Hematopoietic multipotent progenitor cell treated with erythropoietin and hydrocortisone succinate and interleukin-3 and kit ligand, for 17 days (in vitro differentiated cells): ENCODE measurements at regions not wholly inside any gene's neighbourhood (a gene's known extent, or its start where the extent isn't known, plus 50 kb on each side); places are given as distances from the start of the nearest gene placed in this dataset.

Source experiments
- DNase-seq: peaks from one replicate; pipeline ENCODE4 v3.0.0-alpha.2; 2015; ENCODE audit warnings: low spot score

GRCh38 chr1:208513799-208514198 lies 269.6 kb upstream of the PLXNA2 start:
- DNase-seq = no peak

- DNase-seq = no peak
Measured at GRCh38 chr1:208515129-208515528, 270.9 kb upstream of the PLXNA2 start.

DNA sequence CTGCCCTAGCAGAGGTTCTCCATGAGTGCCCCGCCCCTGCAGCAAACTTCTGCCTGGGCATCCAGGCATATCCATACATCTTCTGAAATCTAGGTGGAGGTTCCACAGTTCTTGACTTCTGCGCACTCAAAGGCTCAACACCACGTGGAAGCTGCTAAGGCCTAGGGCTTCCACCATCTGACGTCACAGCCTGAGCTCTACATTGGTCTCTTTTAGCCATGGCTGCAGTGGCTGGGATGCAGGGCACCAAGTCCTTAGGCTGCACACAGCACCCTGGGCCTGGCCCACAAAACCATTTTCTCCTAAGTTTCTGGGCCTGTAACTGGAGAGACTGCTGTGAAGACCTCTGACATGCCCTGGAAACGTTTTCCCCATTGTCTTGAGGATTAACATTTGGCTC lies 272.6 kb upstream of the PLXNA2 start:
- no peak for DNase-seq

GRCh38 chr1:208520438-208521099 lies 276.4 kb upstream of the PLXNA2 start:
- DNase-seq = no peak

DNA sequence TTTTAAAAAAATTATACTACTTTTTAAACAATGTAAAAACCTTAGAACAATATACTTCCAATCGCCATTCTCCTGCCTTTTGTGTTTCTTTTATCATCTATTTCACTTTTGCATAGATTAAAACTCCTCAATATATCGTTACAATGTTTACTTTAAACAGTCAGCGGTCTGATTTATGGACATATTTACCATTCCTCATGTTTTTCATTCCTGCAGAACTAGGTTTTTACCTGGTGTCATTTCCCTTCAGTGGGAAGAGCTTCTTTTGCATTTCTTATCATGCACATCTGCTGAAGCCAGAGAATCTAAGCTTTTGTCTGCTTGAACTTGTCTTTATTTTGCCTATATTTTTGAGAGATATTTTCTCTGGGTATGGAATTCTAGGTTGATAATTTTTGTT lies 277.4 kb upstream of the PLXNA2 start:
- DNase-seq = no peak

GRCh38 chr1:208523007-208523406 lies 278.8 kb upstream of the PLXNA2 start:
- no peak for DNase-seq

- no peak for DNase-seq
Measured at GRCh38 chr1:208524376-208524775, 280.2 kb upstream of the PLXNA2 start.

DNA sequence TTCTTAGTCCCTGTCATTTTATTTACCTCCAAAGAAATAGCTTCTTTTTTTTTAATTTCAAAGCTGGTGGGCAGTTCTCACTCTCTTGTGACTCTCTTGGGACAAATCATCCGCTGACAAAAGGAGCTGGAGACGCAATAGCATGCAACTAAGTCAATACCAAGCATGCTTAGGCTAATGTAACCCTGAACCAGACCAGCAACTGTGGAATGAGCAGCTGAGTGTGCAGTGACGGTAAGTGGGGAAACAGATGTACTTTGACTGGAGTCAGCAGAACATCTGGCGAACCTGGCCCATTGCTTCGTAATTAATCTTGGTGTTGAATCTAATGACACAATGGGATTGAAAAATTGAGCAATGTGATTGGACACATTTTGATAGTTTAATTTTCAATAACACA lies 280.7 kb upstream of the PLXNA2 start:
- DNase-seq = no peak

DNA sequence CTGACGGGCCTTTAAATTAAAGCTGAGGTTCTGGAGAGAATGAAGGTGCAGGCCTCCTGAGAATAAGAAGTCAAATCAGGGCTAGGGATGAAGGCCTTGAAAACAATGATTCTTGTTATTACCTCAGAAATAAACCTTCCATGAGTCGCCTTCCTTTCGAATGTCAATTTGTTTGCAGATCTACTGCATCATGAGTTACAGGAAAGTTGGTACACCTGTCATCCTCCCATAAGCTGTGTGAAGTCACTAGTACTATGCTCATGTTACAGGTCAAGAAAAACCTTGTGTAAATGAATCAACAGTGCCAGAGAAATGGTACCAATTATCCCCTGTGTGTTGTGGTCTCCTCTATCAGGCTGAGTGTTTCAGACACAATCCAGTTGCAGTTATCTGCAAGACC lies 281.2 kb upstream of the PLXNA2 start:
- no peak for DNase-seq

GRCh38 chr1:208526613-208527125 lies 282.5 kb upstream of the PLXNA2 start:
- no peak for DNase-seq

DNA sequence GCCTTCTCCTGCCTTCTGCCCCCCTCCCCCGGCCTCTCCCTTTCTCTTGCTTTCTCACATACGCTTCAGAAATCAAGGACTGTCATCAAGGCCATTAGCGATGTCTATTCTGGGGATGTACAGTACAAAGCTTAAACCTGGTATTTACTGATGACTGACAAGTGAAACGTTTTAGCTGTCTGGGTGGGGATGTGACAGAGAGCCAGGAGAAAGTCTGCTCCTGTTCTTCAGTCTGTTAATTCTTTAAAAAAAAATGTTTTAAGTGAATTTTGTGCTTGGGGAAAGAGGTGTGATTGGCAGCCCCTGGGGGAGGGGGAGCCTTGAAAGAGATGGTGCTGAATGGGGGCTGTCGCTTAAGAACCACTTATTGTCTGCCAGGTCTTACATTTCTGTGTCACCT lies 283.0 kb upstream of the PLXNA2 start:
- no peak for DNase-seq

DNA sequence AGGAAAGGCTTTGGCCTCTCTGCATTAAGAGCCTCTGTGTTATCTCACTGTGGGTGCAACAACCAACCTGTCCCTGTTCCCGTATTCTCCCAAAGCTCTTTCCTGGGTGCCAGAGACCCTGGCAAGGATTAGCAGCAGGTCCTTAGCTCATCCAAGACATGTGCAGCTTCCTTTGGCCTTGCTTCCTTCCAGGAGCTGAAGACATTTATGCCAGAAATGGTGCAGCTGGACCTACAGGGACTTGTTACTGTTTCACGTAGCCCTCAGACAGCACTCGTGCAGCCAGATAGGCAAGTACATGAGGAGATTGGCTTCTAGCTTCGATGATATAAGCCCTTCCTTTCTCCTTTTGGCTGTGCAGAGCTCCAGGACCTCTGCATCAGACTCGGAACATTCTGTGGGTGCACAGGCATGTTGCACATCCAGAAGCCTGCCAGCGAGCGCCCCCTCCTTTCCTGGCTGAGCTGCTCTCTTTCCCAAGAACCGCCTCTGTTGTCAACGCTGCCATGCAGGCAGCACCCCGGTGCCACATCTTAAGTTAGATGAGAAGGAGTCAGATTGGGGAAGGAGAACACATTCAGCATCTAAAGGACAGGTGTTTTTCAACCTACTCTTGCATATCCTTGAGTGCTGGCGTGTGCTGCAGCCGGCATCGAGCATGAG lies 284.5 kb upstream of the PLXNA2 start:
- no peak for DNase-seq

- DNase-seq = no peak
Measured at GRCh38 chr1:208531003-208531750, 287.0 kb upstream of the PLXNA2 start.

- no peak for DNase-seq
Measured at GRCh38 chr1:208533746-208534598, 289.8 kb upstream of the PLXNA2 start.

GRCh38 chr1:208534599-208534897 lies 290.4 kb upstream of the PLXNA2 start:
- DNase-seq = no peak

GRCh38 chr1:208534979-208535378 lies 290.8 kb upstream of the PLXNA2 start:
- no peak for DNase-seq

DNA sequence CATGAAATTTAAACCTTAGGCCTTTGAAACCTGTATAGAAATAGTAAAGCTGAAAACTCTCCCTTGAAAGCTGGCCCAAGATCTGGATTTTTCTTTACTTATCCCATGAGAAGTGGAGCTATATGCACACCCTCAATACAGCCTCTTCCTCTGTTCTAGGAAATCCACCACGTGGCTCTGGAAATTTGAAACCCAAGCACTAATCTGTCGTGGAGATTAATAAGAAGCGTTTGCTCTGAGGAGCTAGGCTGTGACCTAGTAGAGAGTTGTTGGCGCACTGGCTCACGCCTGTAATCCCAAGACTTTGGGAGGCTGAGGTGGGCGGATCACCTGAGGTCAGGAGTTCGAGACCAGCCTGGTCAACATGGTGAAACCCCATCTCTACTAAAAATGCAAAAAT lies 291.3 kb upstream of the PLXNA2 start:
- DNase-seq = no peak

DNA sequence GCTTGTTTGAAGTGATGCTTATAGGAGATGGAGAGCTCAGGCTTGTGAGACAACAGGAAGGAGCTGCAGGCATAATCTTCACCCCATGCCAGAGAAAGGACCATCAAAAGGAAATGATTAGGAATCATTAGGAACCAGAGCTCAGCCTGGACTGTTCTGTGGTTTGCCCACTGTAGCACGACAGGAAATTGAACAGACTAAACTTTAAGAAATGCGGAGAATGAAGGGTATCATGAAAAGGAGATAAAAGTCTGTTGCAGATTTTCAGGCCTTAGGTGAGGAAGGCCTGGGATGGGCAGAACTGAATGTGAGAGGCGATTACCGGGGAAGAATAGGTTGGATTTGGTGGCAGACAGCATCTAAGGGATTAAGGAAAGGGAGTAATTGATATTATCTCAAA lies 292.0 kb upstream of the PLXNA2 start:
- no peak for DNase-seq

DNA sequence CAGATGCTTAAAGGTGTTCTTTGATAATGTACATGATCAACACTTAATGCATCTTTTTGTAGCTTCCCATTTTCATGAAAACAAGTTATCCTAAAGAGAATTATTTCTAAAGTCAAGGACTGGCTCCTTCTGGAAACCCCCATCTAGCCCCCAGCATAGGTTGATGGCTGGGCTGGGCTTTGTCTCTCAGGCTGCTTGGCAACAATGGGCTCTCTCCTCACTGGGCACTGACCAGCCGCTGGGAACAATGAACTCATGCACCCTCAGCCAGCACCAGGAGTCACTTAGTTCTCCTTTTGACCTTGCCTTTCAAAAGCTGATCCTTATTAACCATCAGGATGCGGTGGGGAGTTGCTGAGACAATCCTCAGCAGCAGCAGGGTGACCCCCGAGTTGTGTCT lies 293.0 kb upstream of the PLXNA2 start:
- DNase-seq = no peak

DNA sequence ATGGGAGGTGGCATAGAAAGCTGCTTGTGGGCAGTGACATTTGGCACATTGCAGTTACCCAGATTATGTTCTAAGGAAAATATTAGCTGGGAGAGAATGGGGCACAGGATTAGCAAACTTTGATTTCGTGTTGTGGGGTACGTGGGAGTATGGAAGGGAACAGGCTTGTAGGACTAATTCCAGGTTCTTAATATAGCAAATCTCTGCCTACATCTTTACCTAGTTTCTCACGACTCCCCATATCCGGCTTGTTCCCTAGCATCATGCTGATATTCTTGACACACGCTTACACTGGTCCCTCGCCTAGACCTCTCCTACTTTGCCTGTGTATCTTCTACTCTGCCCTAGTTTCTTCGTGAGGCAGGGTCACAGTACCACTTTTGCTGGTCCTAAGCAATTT lies 293.9 kb upstream of the PLXNA2 start:
- no peak for DNase-seq

GRCh38 chr1:208538587-208538986 lies 294.4 kb upstream of the PLXNA2 start:
- DNase-seq = no peak

GRCh38 chr1:208540724-208541123 lies 296.5 kb upstream of the PLXNA2 start:
- no peak for DNase-seq
